Activated T-cell treated with anti-CD3 and anti-CD28 coated beads, Interleukin-2, amount 50 U/mL, for 4 hours (primary cell): ENCODE measurements at regions not wholly inside any gene's neighbourhood (a gene's known extent, or its start where the extent isn't known, plus 50 kb on each side); places are given as distances from the start of the nearest gene placed in this dataset.

ENCODE experiments used
- ATAC-seq, 2 donors: fragments of 200-7000 bp; cut with Tn5 transposase; one replicate each; pipeline ENCODE4 v1.10.0; 2021
- DNase-seq: peaks from one replicate; pipeline ENCODE4 v3.0.0-alpha.2; 2020
- H3K27me3 Mint-ChIP-seq: one replicate; pipeline ENCODE4 v1.8.0; 2021; ENCODE audit warnings: low read depth, mixed read lengths
- H3K36me3 Mint-ChIP-seq: one replicate; pipeline ENCODE4 v1.8.0; 2022; ENCODE audit warnings: mixed read lengths; ENCODE audit not compliant: insufficient read depth
- H3K4me1 Mint-ChIP-seq: one replicate; pipeline ENCODE4 v1.8.0; 2021; ENCODE audit warnings: low read depth, mixed read lengths
- H3K4me3 Mint-ChIP-seq: one replicate; pipeline ENCODE4 v1.8.0; 2021; ENCODE audit warnings: mild to moderate bottlenecking, moderate library complexity, mixed read lengths
- H3K9me3 Mint-ChIP-seq: one replicate; pipeline ENCODE4 v1.8.0; 2021; ENCODE audit warnings: mixed read lengths

DNA sequence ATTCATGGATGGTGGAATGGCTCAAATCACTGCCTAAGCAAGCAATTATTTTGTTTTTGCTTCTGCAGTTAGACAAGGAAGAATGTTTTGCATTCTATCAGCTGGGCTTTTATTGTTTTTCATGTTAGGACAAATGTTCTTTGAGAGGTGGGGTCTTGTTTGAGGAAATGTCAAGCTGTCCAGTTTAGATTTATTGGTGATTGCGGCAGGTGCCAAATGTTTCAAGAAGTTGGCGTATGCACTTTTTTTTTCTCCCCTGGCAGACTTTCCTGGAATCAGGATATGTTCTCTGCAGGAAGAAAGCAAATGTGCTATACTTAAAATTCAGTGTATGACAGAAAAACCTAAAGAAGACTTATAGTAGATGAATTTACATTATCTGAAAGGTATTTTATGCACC, 81.0 kb upstream of the JAG1 start:
- Mint-ChIP-seq H3K27me3 (peaks cover 3% of the 10 kb centered on the region), H3K4me3 (no peak overlapping the region), H3K9me3 (no peaks in the 10 kb centered on the region), H3K36me3 (no peaks in the 10 kb centered on the region), H3K4me1 (no peaks in the 10 kb centered on the region)
- ATAC-seq: no peak
- no peak for DNase-seq

DNA sequence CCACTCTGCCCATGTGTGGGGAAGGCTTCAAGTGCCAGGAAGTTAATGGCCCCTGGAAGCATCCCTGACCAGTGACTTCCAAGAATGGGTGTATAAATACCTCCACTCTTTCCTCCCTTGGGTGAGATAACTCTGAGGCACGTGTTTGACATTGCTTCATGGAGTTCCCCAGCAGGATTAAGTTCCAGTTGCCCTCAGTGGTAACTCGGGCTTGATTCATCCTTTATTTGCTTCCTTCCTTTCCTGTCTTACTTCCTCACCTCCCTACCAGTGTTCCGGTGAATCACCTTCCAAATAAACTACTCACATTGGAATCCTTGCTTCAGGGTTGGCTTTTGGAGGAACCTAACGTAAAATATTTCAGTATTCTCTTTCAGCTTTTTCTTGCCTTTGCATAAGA, 84.6 kb upstream of the JAG1 start:
- H3K27me3 Mint-ChIP-seq: peaks cover 3% of the 10 kb centered on the region
- H3K4me1 Mint-ChIP-seq: no peaks in the 10 kb centered on the region
- H3K36me3 Mint-ChIP-seq: no peaks in the 10 kb centered on the region
- H3K9me3 Mint-ChIP-seq: no peaks in the 10 kb centered on the region
- DNase-seq (no peak), ATAC-seq (no peak)
- no peak overlapping the region for H3K4me3 Mint-ChIP-seq

DNA sequence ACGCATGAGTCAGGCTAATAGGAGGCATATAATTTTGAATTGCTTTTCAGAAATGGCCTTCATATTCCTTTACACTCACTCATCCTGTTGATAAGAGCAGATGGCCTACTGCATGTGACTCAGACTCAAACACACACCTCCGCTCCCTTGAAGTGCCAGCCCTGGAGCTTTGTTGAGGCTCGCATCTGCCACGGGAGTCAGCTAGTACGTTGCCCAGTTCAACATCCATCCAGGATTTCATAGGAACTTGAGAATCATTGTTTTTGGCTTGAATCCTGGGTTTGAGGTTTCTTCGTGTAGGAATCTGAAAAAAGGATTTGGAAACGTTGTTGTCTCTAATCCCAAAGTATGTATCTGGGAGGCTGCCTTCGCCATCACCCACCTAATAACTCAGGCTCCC, 87.4 kb upstream of the JAG1 start:
- H3K4me3 Mint-ChIP-seq: no peak overlapping the region
- no peak for ATAC-seq
- H3K36me3 Mint-ChIP-seq: no peaks in the 10 kb centered on the region
- no peak for DNase-seq
- H3K27me3 Mint-ChIP-seq: peaks cover 1% of the 10 kb centered on the region
- no peaks in the 10 kb centered on the region for H3K4me1 Mint-ChIP-seq
- no peaks in the 10 kb centered on the region for H3K9me3 Mint-ChIP-seq

DNA sequence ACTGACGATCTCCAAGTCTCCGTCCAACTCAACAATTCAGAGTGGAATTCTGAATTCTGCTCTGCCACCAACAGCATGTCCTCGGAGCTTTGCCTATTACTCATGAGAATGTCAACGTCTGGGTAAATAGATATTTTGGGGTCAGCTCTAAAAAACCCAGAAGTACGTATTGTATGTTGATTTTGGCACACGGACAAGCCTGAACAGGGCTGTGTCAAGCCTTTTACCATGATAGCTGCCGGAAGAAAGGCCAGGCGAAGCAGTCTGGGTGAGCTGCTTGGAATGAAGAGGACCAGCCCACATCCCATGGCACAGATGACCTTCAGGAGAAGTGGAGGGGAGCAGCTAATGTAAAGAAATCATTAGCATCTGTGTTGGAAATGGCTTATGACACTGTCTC, 88.0 kb upstream of the JAG1 start:
- Mint-ChIP-seq H3K9me3 (no peaks in the 10 kb centered on the region), H3K36me3 (no peaks in the 10 kb centered on the region), H3K27me3 (peaks cover 1% of the 10 kb centered on the region), H3K4me3 (no peak overlapping the region), H3K4me1 (no peaks in the 10 kb centered on the region)
- no peak for ATAC-seq
- no peak for DNase-seq

- no peaks in the 10 kb centered on the region for H3K9me3 Mint-ChIP-seq
- H3K27me3 Mint-ChIP-seq: peaks cover 1% of the 10 kb centered on the region
- DNase-seq (no peak), ATAC-seq (no peak)
- no peak overlapping the region for H3K4me3 Mint-ChIP-seq
- H3K36me3 Mint-ChIP-seq: no peaks in the 10 kb centered on the region
- H3K4me1 Mint-ChIP-seq: no peaks in the 10 kb centered on the region
Observed at GRCh38 chr20:10762216-10762615, 88.4 kb upstream of the JAG1 start.

GRCh38 chr20:10763112-10763511, 89.3 kb upstream of the JAG1 start:
- no peak for DNase-seq
- H3K4me3 Mint-ChIP-seq: no peak overlapping the region
- no peaks in the 10 kb centered on the region for H3K4me1 Mint-ChIP-seq
- no peaks in the 10 kb centered on the region for H3K36me3 Mint-ChIP-seq
- ATAC-seq: no peak
- H3K9me3 Mint-ChIP-seq: no peaks in the 10 kb centered on the region
- H3K27me3 Mint-ChIP-seq: peaks cover 1% of the 10 kb centered on the region

DNA sequence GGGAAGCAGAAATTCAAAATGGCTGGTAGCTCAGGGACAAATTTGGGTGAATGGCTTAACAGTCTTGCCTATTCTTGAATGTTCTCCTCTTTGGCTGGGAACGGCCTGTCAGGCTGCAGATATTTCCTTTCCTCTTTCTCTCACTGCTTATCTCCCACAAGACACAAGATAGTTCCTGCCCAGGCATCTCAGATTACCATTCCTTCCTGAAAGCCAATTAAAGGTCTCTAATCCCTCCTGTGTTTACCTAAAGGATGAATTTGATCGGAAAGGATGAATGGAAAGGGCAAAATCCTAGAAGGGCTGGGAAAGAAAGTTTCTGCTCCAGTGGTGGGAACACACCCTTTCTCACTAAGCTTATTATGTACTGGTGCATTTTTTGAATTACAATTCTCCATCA, 95.9 kb upstream of the JAG1 start:
- H3K27me3 Mint-ChIP-seq: peaks cover 6% of the 10 kb centered on the region

GRCh38 chr20:10770753-10771152, 97.0 kb upstream of the JAG1 start:
- no peaks in the 10 kb centered on the region for H3K9me3 Mint-ChIP-seq
- no peaks in the 10 kb centered on the region for H3K4me1 Mint-ChIP-seq
- no peak for DNase-seq
- no peaks in the 10 kb centered on the region for H3K36me3 Mint-ChIP-seq
- no peak for ATAC-seq
- no peak overlapping the region for H3K4me3 Mint-ChIP-seq
- peaks cover 6% of the 10 kb centered on the region for H3K27me3 Mint-ChIP-seq

More for the DNA sequence above, 95.9 kb upstream of the JAG1 start:
- no peak for ATAC-seq
- no peak overlapping the region for H3K4me3 Mint-ChIP-seq
- no peaks in the 10 kb centered on the region for H3K36me3 Mint-ChIP-seq
- no peak for DNase-seq
- H3K4me1 Mint-ChIP-seq: no peaks in the 10 kb centered on the region
- H3K9me3 Mint-ChIP-seq: no peaks in the 10 kb centered on the region

DNA sequence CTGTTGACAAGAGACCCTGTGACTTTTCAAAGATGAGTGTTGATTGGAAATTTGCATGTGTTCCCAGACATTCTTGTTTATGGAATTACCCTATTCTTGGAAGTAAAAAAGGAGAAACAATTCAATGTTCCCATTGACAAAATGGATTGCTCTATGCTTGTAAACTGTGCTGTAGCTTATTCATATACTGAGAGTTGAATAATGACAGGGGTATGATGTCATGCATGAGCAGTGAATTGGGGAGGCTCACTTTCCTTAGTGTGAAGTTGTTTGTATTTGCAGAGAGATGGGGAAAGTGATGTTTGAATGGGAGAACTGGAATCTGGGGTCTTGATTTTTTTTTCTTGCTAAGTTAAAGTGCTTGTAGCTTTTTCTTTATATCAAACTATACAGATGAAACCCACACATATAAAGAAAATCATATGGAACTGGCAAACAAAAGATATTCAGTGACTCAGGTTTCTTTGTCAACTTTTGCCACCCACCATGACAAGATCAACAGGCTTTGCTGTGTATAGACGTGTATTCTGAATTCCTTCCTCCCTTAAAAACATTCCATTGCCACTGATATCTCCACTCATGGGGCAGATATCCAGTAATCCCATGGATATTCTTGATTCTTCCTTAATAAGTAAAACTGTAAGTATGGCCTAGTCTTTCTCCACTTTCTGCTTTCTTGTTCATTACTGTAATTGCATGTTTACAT, 97.8 kb upstream of the JAG1 start:
- Mint-ChIP-seq H3K36me3 (no peaks in the 10 kb centered on the region), H3K27me3 (peaks cover 6% of the 10 kb centered on the region), H3K4me1 (no peaks in the 10 kb centered on the region), H3K9me3 (no peaks in the 10 kb centered on the region), H3K4me3 (no peak overlapping the region)
- ATAC-seq (no peak), DNase-seq (no peak)

DNA sequence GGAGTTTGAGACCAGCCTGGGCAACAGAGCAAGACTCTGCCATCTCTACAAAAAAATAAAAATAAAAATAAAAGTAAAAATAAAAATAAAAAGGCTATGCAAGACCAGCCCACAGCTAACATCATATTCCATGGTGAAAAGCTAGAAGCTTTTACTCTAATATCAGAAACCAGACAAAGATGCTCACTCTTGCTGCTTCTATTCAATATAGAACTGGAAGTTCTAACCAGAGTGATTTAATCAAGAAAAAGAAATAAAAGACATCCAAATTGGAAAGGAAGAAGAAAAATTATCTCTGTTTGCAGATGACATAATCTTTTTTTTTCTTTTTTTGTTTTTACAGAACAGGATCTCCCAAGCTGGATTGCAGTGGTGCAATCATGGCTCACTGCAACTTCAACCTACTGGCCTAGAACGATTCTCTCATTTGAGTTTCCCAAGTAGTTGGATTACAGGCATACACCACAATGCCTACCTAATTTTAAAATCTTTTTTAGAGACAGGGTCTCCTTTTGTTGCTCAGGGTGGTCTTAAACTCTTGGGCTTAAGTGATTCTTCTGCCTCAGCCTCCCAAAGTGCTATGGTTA, 100.7 kb upstream of the JAG1 start:
- DNase-seq: no peak
- Mint-ChIP-seq H3K36me3 (no peaks in the 10 kb centered on the region), H3K27me3 (peaks cover 6% of the 10 kb centered on the region), H3K4me3 (no peak overlapping the region), H3K9me3 (no peaks in the 10 kb centered on the region), H3K4me1 (no peaks in the 10 kb centered on the region)
- no peak for ATAC-seq

DNA sequence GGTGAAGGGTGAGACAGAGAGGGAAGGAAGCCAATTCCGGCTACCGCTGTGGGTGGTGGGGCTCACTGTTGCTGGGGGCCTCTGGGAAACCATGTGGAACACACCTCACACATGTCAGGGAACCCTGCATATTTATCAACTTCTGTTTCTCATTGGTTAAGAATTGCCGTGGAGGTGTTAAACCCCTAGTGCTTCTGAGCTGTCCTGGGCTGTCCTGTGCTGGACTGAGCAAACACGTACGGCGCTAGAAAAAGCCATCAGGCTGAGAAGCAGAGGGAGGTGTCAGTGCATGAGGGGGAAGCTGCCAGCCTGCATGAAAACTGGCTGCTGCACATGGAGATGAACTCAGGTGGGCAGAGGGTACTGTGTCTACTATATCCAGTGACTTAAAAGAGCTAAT, 103.9 kb upstream of the JAG1 start:
- H3K36me3 Mint-ChIP-seq: no peaks in the 10 kb centered on the region
- DNase-seq: no peak
- H3K9me3 Mint-ChIP-seq: no peaks in the 10 kb centered on the region
- peaks cover 4% of the 10 kb centered on the region for H3K27me3 Mint-ChIP-seq
- H3K4me3 Mint-ChIP-seq: no peak overlapping the region
- H3K4me1 Mint-ChIP-seq: no peaks in the 10 kb centered on the region
- ATAC-seq: no peak

DNA sequence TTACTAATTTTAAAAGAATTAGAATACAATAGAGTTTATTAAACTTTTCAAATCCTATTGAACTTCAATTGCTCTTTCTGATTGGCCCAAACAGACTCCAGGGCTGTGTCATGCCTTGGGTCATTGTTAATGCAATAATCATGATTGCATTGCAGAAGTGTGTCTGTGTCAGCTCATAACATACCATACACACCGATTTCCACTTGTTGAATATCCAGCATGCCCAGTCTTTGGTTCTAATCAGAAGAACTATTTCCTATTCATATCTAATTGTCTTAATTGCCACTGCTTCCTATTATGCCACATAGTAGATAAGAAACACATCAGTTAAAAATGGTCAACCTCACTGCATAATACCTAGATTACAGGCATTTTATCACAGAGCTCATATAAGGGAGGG, 106.1 kb upstream of the JAG1 start:
- Mint-ChIP-seq H3K9me3 (no peaks in the 10 kb centered on the region), H3K4me1 (no peaks in the 10 kb centered on the region), H3K4me3 (no peak overlapping the region), H3K27me3 (peaks cover 5% of the 10 kb centered on the region), H3K36me3 (no peaks in the 10 kb centered on the region)
- ATAC-seq: no peak
- DNase-seq: no peak

DNA sequence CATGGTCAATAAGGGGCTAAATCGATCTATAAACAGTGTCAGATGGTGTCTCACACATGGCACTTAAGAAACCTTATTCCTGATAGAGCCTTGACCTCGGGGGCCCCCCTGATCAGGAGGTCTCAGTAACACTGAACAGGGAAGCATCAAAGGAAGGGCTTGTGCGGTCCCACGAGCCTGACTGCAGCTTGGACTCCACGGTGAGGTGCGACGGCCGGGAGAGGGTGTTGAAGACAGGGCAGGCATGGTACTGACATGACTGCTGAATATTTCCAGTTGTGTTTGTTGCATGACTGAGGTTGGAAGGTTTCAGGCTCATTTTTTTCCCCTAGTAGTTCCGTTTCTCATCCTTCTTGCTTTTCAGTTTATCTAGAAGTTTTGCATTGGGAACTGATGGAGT, 107.1 kb upstream of the JAG1 start:
- H3K4me3 Mint-ChIP-seq: no peak overlapping the region
- no peaks in the 10 kb centered on the region for H3K9me3 Mint-ChIP-seq
- H3K4me1 Mint-ChIP-seq: no peaks in the 10 kb centered on the region
- H3K27me3 Mint-ChIP-seq: peaks cover 5% of the 10 kb centered on the region
- ATAC-seq (no peak), DNase-seq (no peak)
- H3K36me3 Mint-ChIP-seq: no peaks in the 10 kb centered on the region

- Mint-ChIP-seq H3K9me3 (no peaks in the 10 kb centered on the region), H3K36me3 (no peaks in the 10 kb centered on the region), H3K4me3 (no peak overlapping the region), H3K27me3 (peaks cover 5% of the 10 kb centered on the region), H3K4me1 (no peaks in the 10 kb centered on the region)
- no peak for ATAC-seq
- no peak for DNase-seq
Observed at GRCh38 chr20:10781526-10781925, 107.7 kb upstream of the JAG1 start.

DNA sequence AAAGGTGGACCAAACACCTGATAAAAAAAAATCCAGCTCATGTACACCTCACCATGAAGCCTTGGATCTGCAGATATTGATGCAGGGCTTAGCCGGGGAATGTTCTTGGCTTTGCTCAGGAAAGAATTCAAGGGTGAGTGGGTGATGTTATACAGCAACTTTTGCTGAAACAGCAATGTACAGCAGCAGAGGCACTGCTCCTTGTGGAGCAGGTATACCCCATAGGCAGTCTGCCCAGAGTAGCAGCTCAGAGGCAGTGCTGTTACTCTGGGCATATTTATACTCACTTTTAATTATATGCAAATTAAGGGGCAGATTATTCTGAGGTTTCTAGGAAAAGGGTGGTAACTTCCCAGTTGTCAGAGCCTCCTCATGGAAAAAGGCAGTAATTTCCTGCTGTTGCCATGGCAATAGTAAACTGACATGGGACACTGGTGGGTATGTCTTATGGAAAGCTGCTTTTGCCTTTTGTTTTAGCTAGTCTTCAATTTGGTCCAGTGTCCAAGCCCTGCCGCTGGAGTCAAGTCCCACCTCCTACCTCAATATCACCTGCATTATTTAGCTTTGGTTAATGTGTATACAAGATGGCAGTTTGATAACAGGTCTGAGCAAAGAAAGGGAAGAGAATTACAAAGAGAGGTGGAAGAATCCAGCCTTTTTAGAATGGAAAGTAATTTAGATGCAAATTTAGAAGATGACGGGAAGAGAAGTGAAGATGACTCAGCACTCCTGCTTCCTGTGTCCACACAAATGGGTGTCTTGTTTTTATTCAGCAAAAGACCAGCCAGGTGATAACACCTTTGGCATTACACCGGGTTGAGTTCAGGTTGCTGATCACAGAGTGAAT, 110.1 kb upstream of the JAG1 start:
- Mint-ChIP-seq H3K27me3 (peaks cover 5% of the 10 kb centered on the region), H3K9me3 (no peaks in the 10 kb centered on the region), H3K4me1 (no peaks in the 10 kb centered on the region), H3K4me3 (no peak overlapping the region), H3K36me3 (no peaks in the 10 kb centered on the region)
- no peak for DNase-seq
- ATAC-seq: no peak
